NCI-H345 (cell line): ENCODE measurements at regions not wholly inside any gene's neighbourhood (a gene's known extent, or its start where the extent isn't known, plus 50 kb on each side); places are given as distances from the start of the nearest gene placed in this dataset.
"Not testable (repeated sequence)": the region's sequence is repeated elsewhere in the genome, so short reads cannot be mapped to it uniquely, and the experiment has no call there.

ENCODE experiments used
- DNase-seq: peaks from one replicate; lab custom pipeline; 2025; lab: John Stamatoyannopoulos, UW

- no peak for DNase-seq
Observed at GRCh38 chr5:25451294-25451693, 806.5 kb upstream of the CDH10 start.

DNA sequence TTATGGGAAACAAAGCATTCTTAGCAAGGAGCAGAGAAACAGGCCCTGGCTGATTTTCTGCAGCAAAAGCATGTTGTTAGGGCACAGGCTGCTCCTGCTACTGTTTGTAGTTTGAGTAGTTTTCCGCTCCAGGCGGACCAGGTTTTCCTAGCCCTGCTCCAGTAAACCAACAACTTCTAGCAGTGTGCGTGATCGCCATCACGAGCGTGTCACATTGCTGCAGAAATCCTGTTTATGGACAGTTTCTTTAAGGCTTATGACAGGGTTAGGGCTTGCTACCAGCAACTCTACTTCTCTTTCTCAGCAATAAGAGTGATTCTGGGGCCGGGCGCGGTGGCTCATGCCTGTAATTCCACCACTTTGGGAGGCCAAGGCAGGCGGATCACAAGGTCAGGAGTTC is 803.9 kb upstream of the CDH10 start:
- DNase-seq: no peak

- peak; percentile 31 for DNase-seq
Observed at GRCh38 chr5:25448190-25448621, 803.4 kb upstream of the CDH10 start.

DNA sequence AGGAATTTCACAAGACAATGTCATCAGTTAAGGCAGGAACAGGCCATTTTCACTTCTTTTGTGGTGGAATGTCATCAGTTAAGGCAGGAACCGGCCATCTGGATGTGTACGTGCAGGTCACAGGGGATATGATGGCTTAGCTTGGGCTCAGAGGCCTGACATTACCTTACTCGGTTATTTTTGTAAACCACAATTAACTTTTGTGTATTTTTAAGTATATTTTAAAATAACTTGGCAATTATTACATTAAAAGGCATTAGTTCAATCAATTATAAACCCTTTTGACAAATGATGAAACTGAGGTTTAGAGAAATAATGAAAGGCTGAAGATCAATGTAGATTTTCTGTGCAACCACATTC is 801.3 kb upstream of the CDH10 start:
- DNase-seq: not testable (repeated sequence)

- DNase-seq: not testable (repeated sequence)
Observed at GRCh38 chr5:25445381-25446060, 800.7 kb upstream of the CDH10 start.

- DNase-seq: no peak
Observed at GRCh38 chr5:25444697-25445096, 799.9 kb upstream of the CDH10 start.

- DNase-seq: no peak
Observed at GRCh38 chr5:25441810-25442209, 797.0 kb upstream of the CDH10 start.

DNA sequence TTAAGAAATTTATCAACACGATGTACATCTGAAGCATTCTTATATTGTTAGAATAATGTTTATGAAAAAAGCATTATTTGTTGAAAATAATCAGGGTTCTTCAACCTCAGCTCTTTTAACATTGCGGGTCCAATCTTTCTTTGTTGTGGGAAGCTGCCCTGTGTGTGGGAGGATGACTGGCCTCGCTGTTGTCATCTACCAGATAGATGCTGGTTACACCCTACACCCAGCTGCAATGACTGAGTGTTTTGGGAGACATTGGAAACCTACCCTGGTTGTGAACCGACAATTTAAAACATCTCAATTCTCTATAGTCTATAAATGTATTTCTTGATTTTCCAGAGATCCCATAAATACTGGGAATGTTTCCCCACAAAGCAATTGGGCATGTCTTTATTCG is 794.2 kb upstream of the CDH10 start:
- no peak for DNase-seq

DNA sequence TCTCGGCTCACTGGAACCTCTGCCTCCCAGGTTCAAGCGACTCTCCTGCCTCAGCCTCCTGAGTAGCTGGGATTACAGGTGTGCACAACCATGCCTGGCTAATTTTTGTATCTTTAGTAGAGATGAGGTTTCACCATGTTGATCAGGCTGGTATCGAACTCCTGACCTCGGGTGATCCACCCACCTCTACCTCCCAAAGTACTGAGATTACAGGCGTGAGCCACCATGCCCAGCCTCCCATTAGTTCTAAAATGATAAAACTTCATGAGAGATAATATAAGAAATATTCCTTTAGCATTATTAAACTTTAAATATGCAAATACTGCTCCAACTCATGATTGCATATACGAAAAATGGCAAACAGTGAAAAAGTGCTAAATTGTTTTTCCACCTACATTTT is 793.6 kb upstream of the CDH10 start:
- not testable (repeated sequence) for DNase-seq

DNA sequence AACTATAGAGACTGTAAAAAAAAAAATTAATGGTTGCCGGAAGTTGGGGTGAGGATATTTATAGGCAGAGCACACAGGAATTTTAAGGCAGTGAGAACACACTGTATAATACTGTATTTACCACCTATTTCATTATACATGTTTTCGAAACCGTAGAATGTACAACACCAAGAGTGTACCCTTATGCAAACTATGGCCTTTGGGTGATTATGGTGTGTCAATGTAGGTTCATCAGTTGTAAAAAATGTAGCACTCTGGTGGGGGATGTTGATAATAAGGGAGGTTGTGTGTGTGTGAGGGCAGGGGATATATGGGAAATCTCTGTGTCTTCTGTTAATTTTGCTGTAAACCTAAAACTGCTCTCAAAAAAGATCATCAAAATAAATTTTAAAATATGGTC is 791.7 kb upstream of the CDH10 start:
- no peak for DNase-seq

- no peak for DNase-seq
Observed at GRCh38 chr5:25435882-25436281, 791.1 kb upstream of the CDH10 start.

DNA sequence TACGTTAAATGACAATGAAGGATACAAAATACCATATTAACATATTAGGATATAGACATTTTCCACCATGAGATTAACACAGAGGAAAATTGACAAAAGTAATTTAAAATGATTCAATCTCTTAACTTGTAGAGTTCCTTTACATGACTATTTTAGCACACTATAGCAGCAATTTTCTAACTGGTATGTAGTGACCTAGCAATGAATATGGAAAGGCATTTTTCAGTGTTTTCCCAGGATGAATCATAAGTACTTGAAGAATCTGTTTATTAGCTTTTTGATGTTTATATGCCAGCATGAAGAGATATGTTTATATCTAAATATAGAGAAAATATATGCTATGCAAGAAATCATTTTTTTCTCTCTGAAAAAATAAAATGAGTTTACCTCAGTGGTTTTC is 782.5 kb upstream of the CDH10 start:
- no peak for DNase-seq

GRCh38 chr5:25423271-25423670 is 778.5 kb upstream of the CDH10 start:
- no peak for DNase-seq

- DNase-seq: no peak
Observed at GRCh38 chr5:25419684-25420083, 774.9 kb upstream of the CDH10 start.

GRCh38 chr5:25418978-25419377 is 774.2 kb upstream of the CDH10 start:
- DNase-seq: no peak

DNA sequence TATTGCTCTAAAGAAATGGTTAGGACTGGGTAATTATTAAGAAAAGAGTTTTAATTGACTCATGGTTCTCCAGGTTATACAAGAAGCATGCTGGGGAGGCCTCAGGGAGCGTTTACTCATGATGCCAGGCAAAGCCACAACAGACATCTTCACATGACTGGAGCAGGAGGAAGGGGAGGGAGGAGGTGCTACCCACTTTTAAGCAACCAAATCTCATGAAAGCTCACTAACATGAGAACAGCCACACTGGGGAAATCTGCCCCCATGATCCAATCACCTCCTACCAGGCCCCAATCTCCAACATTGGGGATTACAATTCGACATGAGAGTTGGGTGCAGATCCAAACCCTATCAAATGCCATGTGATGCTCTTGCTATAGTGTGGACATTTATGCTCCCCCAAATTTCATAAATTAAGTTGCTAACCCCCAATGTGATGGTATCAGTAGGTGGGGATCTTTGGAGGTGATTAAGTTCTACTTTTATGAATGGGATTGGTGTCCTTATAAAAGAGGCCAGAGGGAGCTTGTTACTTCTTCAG is 773.6 kb upstream of the CDH10 start:
- no peak for DNase-seq

DNA sequence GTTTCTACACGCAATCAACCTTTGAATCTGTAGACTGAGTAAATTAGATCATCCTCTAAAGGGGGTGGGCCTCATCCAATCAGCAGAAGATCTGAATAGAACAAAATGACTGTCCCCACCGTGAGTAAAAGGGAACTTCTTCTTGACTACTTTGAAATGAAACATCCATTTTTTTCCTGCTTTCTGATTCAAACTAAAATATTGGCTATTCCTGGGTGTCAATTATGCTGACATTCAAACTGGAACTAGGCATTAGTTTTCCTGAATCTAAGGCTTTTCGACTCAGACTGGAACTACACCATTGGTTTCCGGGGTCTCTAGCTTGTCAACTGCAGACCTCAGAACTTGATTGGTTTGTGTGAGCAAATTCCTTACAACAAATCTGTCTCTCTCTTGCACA is 772.2 kb upstream of the CDH10 start:
- no peak for DNase-seq

- DNase-seq: no peak
Observed at GRCh38 chr5:25415970-25416369, 771.2 kb upstream of the CDH10 start.

GRCh38 chr5:25414742-25415141 is 770.0 kb upstream of the CDH10 start:
- no peak for DNase-seq

- no peak for DNase-seq
Observed at GRCh38 chr5:25412116-25412661, 767.4 kb upstream of the CDH10 start.

DNA sequence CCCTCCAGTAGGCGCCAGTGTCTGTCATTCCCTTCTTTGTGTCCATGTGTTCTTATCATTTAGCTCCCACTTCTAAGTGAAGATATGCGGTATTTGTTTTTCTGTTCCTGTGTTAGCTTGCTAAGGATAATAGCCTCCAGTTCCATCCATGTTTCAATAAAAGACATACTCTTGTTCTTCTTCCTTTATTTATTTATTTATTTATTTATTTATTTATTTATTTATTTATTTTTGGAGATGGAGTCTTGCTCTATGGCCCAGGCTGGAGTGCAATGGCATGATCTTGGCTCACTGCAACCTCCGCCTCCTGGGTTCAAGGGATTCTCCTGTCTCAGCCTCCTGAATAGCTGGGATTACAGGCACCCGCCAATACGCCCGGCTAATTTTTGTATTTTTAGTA is 762.6 kb upstream of the CDH10 start:
- not testable (repeated sequence) for DNase-seq

- no peak for DNase-seq
Observed at GRCh38 chr5:25405850-25406249, 761.1 kb upstream of the CDH10 start.

GRCh38 chr5:25399878-25400480 is 755.2 kb upstream of the CDH10 start:
- no peak for DNase-seq

GRCh38 chr5:25393957-25394356 is 749.2 kb upstream of the CDH10 start:
- no peak for DNase-seq
